A204.1 (cell line): ENCODE measurements at regions not wholly inside any gene's neighbourhood (a gene's known extent, or its start where the extent isn't known, plus 50 kb on each side); places are given as distances from the start of the nearest gene placed in this dataset.
"Not testable (repeated sequence)": the region's sequence is repeated elsewhere in the genome, so short reads cannot be mapped to it uniquely, and the experiment has no call there.

ENCODE experiments used
- FAIRE-seq: peaks from 2 replicates; lab custom pipeline; 2012; peaks lifted over from hg19 to GRCh38; lab: Jason Lieb, UNC

- no peak for FAIRE-seq
These were observed 190.3 kb upstream of the TAB2 start for GRCh38 chr6:149127212-149127611.

- FAIRE-seq = no peak
These were observed 188.9 kb upstream of the TAB2 start for GRCh38 chr6:149128489-149129145.

GRCh38 chr6:149129371-149130077, 188.0 kb upstream of the TAB2 start:
- no peak for FAIRE-seq

- no peak for FAIRE-seq
These were observed 187.4 kb upstream of the TAB2 start for GRCh38 chr6:149130090-149130489.

GRCh38 chr6:149130508-149130907, 187.0 kb upstream of the TAB2 start:
- FAIRE-seq = no peak

GRCh38 chr6:149131891-149132290, 185.6 kb upstream of the TAB2 start:
- no peak for FAIRE-seq

GRCh38 chr6:149132336-149132735, 185.2 kb upstream of the TAB2 start:
- FAIRE-seq = no peak

- no peak for FAIRE-seq
These were observed 183.0 kb upstream of the TAB2 start for GRCh38 chr6:149134511-149134933.

- no peak for FAIRE-seq
These were observed 181.7 kb upstream of the TAB2 start for GRCh38 chr6:149135809-149136208.

GRCh38 chr6:149136273-149136912, 181.1 kb upstream of the TAB2 start:
- no peak for FAIRE-seq

GRCh38 chr6:149136913-149137286, 180.6 kb upstream of the TAB2 start:
- FAIRE-seq = no peak

GRCh38 chr6:149137594-149137993, 179.9 kb upstream of the TAB2 start:
- FAIRE-seq = no peak

- FAIRE-seq = no peak
These were observed 179.4 kb upstream of the TAB2 start for GRCh38 chr6:149138089-149138488.

GRCh38 chr6:149138699-149139294, 178.7 kb upstream of the TAB2 start:
- no peak for FAIRE-seq

GRCh38 chr6:149139782-149140136, 177.8 kb upstream of the TAB2 start:
- FAIRE-seq = no peak

GRCh38 chr6:149140137-149140909, 177.2 kb upstream of the TAB2 start:
- FAIRE-seq = no peak

GRCh38 chr6:149140910-149141290, 176.6 kb upstream of the TAB2 start:
- no peak for FAIRE-seq

- FAIRE-seq = no peak
These were observed 174.5 kb upstream of the TAB2 start for GRCh38 chr6:149142924-149143429.

GRCh38 chr6:149145800-149146199, 171.7 kb upstream of the TAB2 start:
- FAIRE-seq = not testable (repeated sequence)

GRCh38 chr6:149147195-149147594, 170.3 kb upstream of the TAB2 start:
- no peak for FAIRE-seq

GRCh38 chr6:149147938-149148718, 169.4 kb upstream of the TAB2 start:
- no peak for FAIRE-seq

- FAIRE-seq = no peak
These were observed 167.9 kb upstream of the TAB2 start for GRCh38 chr6:149149653-149150052.
